ENCODE measurements at regions not wholly inside any gene's neighbourhood (a gene's known extent, or its start where the extent isn't known, plus 50 kb on each side); places are given as distances from the start of the nearest gene placed in this dataset.

GRCh38 chr13:74570834-74571233, 436.6 kb upstream of the KLF12 start:
- in situ Hi-C loops (cut with MboI; ENCODE audit: low sequenced_read_pairs in 4 of 4) (no loop called here), intact Hi-C loops (cut with DNase I; ENCODE audit: low total_unique reads) (no loop called here)
- Histone ChIP-seq H3K27ac (no peak overlapping the region), H3K36me3 (no peaks in the 10 kb centered on the region), H3K4me3 (no peak overlapping the region), H3K27me3 (peaks cover 0 to 3% (median 0%) of the 10 kb centered on the region in 3 donors), H3K4me1 (no peaks in the 10 kb centered on the region), H3K9me3 (no peaks in the 10 kb centered on the region)
- no peak for TF ChIP-seq POLR2A (IDR thresholded peaks at IDR 0.05)
- TF ChIP-seq, protein P1, sequence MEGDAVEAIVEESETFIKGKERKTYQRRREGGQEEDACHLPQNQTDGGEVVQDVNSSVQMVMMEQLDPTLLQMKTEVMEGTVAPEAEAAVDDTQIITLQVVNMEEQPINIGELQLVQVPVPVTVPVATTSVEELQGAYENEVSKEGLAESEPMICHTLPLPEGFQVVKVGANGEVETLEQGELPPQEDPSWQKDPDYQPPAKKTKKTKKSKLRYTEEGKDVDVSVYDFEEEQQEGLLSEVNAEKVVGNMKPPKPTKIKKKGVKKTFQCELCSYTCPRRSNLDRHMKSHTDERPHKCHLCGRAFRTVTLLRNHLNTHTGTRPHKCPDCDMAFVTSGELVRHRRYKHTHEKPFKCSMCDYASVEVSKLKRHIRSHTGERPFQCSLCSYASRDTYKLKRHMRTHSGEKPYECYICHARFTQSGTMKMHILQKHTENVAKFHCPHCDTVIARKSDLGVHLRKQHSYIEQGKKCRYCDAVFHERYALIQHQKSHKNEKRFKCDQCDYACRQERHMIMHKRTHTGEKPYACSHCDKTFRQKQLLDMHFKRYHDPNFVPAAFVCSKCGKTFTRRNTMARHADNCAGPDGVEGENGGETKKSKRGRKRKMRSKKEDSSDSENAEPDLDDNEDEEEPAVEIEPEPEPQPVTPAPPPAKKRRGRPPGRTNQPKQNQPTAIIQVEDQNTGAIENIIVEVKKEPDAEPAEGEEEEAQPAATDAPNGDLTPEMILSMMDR (IDR thresholded peaks at IDR 0.05 in 4 of 5, conservative IDR thresholded peaks at IDR 0.05 in 1 of 5): no peak
- DNase-seq: no peak
- no peak for ATAC-seq

- DNase-seq (no peak), ATAC-seq (no peak)
- Histone ChIP-seq H3K27me3 (peaks cover 0 to 3% (median 0%) of the 10 kb centered on the region in 3 donors), H3K4me1 (no peaks in the 10 kb centered on the region), H3K36me3 (no peaks in the 10 kb centered on the region), H3K4me3 (no peak overlapping the region), H3K27ac (no peak overlapping the region), H3K9me3 (no peaks in the 10 kb centered on the region)
- intact Hi-C loops (cut with DNase I; ENCODE audit: low total_unique reads) (no loop called here), in situ Hi-C loops (cut with MboI; ENCODE audit: low sequenced_read_pairs in 4 of 4) (no loop called here)
- TF ChIP-seq, protein P1 (IDR thresholded peaks at IDR 0.05 in 4 of 5, conservative IDR thresholded peaks at IDR 0.05 in 1 of 5): no peak
- TF ChIP-seq POLR2A (IDR thresholded peaks at IDR 0.05): no peak
Observed at GRCh38 chr13:74570046-74570445, 435.8 kb upstream of the KLF12 start.

- intact Hi-C loops (cut with DNase I; ENCODE audit: low total_unique reads) (no loop called here), in situ Hi-C loops (cut with MboI; ENCODE audit: low sequenced_read_pairs in 4 of 4) (no loop called here)
- no peak overlapping the region for H3K27ac ChIP-seq
- peaks cover 0 to 3% (median 0%) of the 10 kb centered on the region in 3 donors for H3K27me3 ChIP-seq
- DNase-seq: no peak
- no peaks in the 10 kb centered on the region for H3K4me1 ChIP-seq
- H3K4me3 ChIP-seq: no peak overlapping the region
- ATAC-seq: no peak
- no peaks in the 10 kb centered on the region for H3K36me3 ChIP-seq
- no peak for TF ChIP-seq POLR2A (IDR thresholded peaks at IDR 0.05)
- no peaks in the 10 kb centered on the region for H3K9me3 ChIP-seq
Observed at GRCh38 chr13:74569251-74569650, 435.0 kb upstream of the KLF12 start.

GRCh38 chr13:74567485-74567884, 433.3 kb upstream of the KLF12 start:
- ATAC-seq (no peak), DNase-seq (no peak)
- H3K36me3 ChIP-seq: no peaks in the 10 kb centered on the region
- H3K9me3 ChIP-seq: no peaks in the 10 kb centered on the region
- H3K4me3 ChIP-seq: no peak overlapping the region
- TF ChIP-seq, protein P1 (IDR thresholded peaks at IDR 0.05 in 4 of 5, conservative IDR thresholded peaks at IDR 0.05 in 1 of 5): no peak
- TF ChIP-seq POLR2A (IDR thresholded peaks at IDR 0.05): no peak
- H3K27me3 ChIP-seq: no peaks in the 10 kb centered on the region
- in situ Hi-C loops (cut with MboI; ENCODE audit: low sequenced_read_pairs in 4 of 4) (no loop called here), intact Hi-C loops (cut with DNase I; ENCODE audit: low total_unique reads) (no loop called here)
- H3K4me1 ChIP-seq: no peaks in the 10 kb centered on the region
- H3K27ac ChIP-seq: no peak overlapping the region

DNA sequence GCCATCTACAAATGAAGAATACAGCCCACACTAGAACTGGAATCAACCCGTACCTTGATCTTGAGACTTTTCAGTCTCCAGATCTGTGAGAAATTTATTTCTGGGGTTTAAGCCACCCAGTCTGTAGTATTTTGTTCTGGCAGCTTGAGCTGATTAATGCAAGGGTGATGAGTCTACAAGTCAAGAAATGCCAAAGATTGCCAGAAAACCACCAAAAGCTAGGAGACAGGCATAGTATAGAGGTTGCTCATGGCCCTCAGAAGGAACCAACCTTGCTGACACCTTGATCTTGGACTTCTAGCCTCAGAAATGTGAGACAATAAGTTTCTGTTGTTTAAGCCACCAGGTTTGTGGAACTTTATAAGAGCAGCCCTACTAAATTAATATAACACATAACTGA, 428.2 kb upstream of the KLF12 start:
- DNase-seq (no peak), ATAC-seq (no peak)
- no peak overlapping the region for H3K4me3 ChIP-seq
- in situ Hi-C loops (cut with MboI; ENCODE audit: low sequenced_read_pairs in 4 of 4): no loop called here
- no peaks in the 10 kb centered on the region for H3K27me3 ChIP-seq
- H3K9me3 ChIP-seq: no peaks in the 10 kb centered on the region
- TF ChIP-seq, protein P1 (IDR thresholded peaks at IDR 0.05 in 4 of 5, conservative IDR thresholded peaks at IDR 0.05 in 1 of 5): no peak
- no peak for TF ChIP-seq POLR2A (IDR thresholded peaks at IDR 0.05)
- H3K4me1 ChIP-seq: no peaks in the 10 kb centered on the region
- H3K27ac ChIP-seq: no peak overlapping the region
- intact Hi-C loops (cut with DNase I; ENCODE audit: low total_unique reads): no loop called here
- no peaks in the 10 kb centered on the region for H3K36me3 ChIP-seq

Measured in gastrocnemius medialis (tissue), 4 donors.